MM.1S (cell line): ENCODE measurements at regions not wholly inside any gene's neighbourhood (a gene's known extent, or its start where the extent isn't known, plus 50 kb on each side); places are given as distances from the start of the nearest gene placed in this dataset.

Experiments used
- DNase-seq: peaks from one replicate; pipeline ENCODE4 v3.0.0-alpha.2; 2015
- H2AFZ ChIP-seq: fragments of 300-600 bp; sonication (generic); 2 replicates; pipeline ENCODE4 v1.6.0; 2016; ENCODE audit warnings: antibody characterized with exemption, low read length
- H3F3A ChIP-seq: fragments of 300-600 bp; sonication (generic); 2 replicates; pipeline ENCODE4 v1.6.1; 2016; ENCODE audit warnings: mild to moderate bottlenecking, antibody characterized with exemption, low read length, moderate library complexity, mixed read lengths; ENCODE audit not compliant: insufficient read depth
- H3K27ac ChIP-seq: fragments of 300-600 bp; sonication (generic); 2 replicates; pipeline ENCODE4 v1.5.1; 2016; ENCODE audit warnings: mild to moderate bottlenecking, low read length
- H3K27me3 ChIP-seq: fragments of 300-600 bp; sonication (generic); replicated peaks from 2 replicates; pipeline ENCODE4 v1.6.0; 2016; ENCODE audit warnings: low read length; ENCODE audit not compliant: insufficient read depth
- H3K36me3 ChIP-seq: fragments of 300-600 bp; sonication (generic); replicated peaks from 2 replicates; pipeline ENCODE4 v1.6.1; 2016; ENCODE audit warnings: mild to moderate bottlenecking, low read length, mixed read lengths; ENCODE audit not compliant: insufficient read depth
- H3K4me1 ChIP-seq: fragments of 300-600 bp; sonication (generic); 2 replicates; pipeline ENCODE4 v1.6.1; 2016; ENCODE audit warnings: low read length, mixed read lengths
- H3K4me2 ChIP-seq: fragments of 300-600 bp; sonication (generic); 2 replicates; pipeline ENCODE4 v1.6.0; 2016; ENCODE audit warnings: low read depth, low read length
- H3K4me3 ChIP-seq: fragments of 300-600 bp; sonication (generic); 2 replicates; pipeline ENCODE4 v1.5.1; 2016; ENCODE audit warnings: low read length, mixed read lengths
- H3K79me2 ChIP-seq: fragments of 300-600 bp; sonication (generic); 2 replicates; pipeline ENCODE4 v1.6.1; 2016; ENCODE audit warnings: mixed run types, low read length, mixed read lengths
- H3K9ac ChIP-seq: fragments of 300-600 bp; sonication (generic); 2 replicates; pipeline ENCODE4 v1.6.1; 2016; ENCODE audit warnings: low read length, mixed read lengths
- H3K9me2 ChIP-seq: fragments of 300-600 bp; sonication (generic); replicated peaks from 2 replicates; pipeline ENCODE4 v1.6.1; 2016; ENCODE audit warnings: mild to moderate bottlenecking, low read length, mixed read lengths; ENCODE audit not compliant: insufficient read depth
- H3K9me3 ChIP-seq: fragments of 300-600 bp; sonication (generic); replicated peaks from 2 replicates; pipeline ENCODE4 v1.6.1; 2016; ENCODE audit warnings: mild to moderate bottlenecking, low read length, mixed read lengths; ENCODE audit not compliant: insufficient read depth
- H4K20me1 ChIP-seq: fragments of 300-600 bp; sonication (generic); 2 replicates; pipeline ENCODE4 v1.6.1; 2016; ENCODE audit warnings: mild to moderate bottlenecking, low read length, moderate library complexity, mixed read lengths; ENCODE audit not compliant: insufficient read depth
- CTCF ChIP-seq: fragments of 300-600 bp; sonication (generic); IDR thresholded peaks from 2 replicates; pipeline ENCODE4 v1.5.1; 2016; ENCODE audit warnings: antibody characterized with exemption, low read length, mixed read lengths
- EZH2 ChIP-seq: fragments of 300-600 bp; sonication (generic); optimal IDR thresholded peaks from 2 replicates; pipeline ENCODE3; 2017; ENCODE audit warnings: low read depth, mild to moderate bottlenecking, antibody characterized with exemption, low read length, mixed read lengths
- EZH2phosphoT487 ChIP-seq: fragments of 300-600 bp; sonication (generic); IDR thresholded peaks from 2 replicates; pipeline ENCODE4 v1.6.1; 2018; ENCODE audit warnings: antibody characterized with exemption, low read length

GRCh38 chr7:42431873-42432272 is 194.9 kb upstream of the GLI3 start:
- Histone ChIP-seq H3F3A (no peaks in the 10 kb centered on the region), H3K9me3 (no peaks in the 10 kb centered on the region), H3K27me3 (no peaks in the 10 kb centered on the region), H3K9me2 (no peaks in the 10 kb centered on the region), H2AFZ (no peak overlapping the region), H3K36me3 (no peaks in the 10 kb centered on the region), H3K4me3 (no peak overlapping the region), H3K27ac (no peak overlapping the region), H3K4me2 (no peak overlapping the region), H3K79me2 (no peaks in the 10 kb centered on the region), H3K4me1 (no peaks in the 10 kb centered on the region), H3K9ac (no peak overlapping the region), H4K20me1 (no peaks in the 10 kb centered on the region)
- DNase-seq: no peak
- TF ChIP-seq EZH2phosphoT487 (no peak), EZH2 (no peak), CTCF (no peak)

- H3K27me3 ChIP-seq: no peaks in the 10 kb centered on the region
Observed at GRCh38 chr7:42429339-42429738, 192.3 kb upstream of the GLI3 start.

GRCh38 chr7:42426163-42426562 is 189.2 kb upstream of the GLI3 start:
- Histone ChIP-seq H3K9me2 (no peaks in the 10 kb centered on the region), H3K27ac (no peak overlapping the region), H3K9me3 (no peaks in the 10 kb centered on the region), H3K4me1 (no peaks in the 10 kb centered on the region), H3K36me3 (no peaks in the 10 kb centered on the region), H3K9ac (no peak overlapping the region), H3K79me2 (no peaks in the 10 kb centered on the region), H3F3A (no peaks in the 10 kb centered on the region), H4K20me1 (no peaks in the 10 kb centered on the region), H3K4me3 (no peak overlapping the region), H3K4me2 (no peak overlapping the region), H2AFZ (no peak overlapping the region), H3K27me3 (no peaks in the 10 kb centered on the region)
- TF ChIP-seq EZH2 (no peak), EZH2phosphoT487 (no peak), CTCF (no peak)
- DNase-seq: no peak

More at GRCh38 chr7:42429339-42429738, 192.3 kb upstream of the GLI3 start:
- no peaks in the 10 kb centered on the region for H3K9me2 ChIP-seq
- DNase-seq: no peak
- H3K36me3 ChIP-seq: no peaks in the 10 kb centered on the region
- H3K9ac ChIP-seq: no peak overlapping the region
- no peak overlapping the region for H3K27ac ChIP-seq
- H3K4me2 ChIP-seq: no peak overlapping the region
- no peaks in the 10 kb centered on the region for H3K9me3 ChIP-seq
- no peaks in the 10 kb centered on the region for H3F3A ChIP-seq
- TF ChIP-seq EZH2phosphoT487 (no peak), EZH2 (no peak), CTCF (no peak)
- no peak overlapping the region for H2AFZ ChIP-seq
- no peaks in the 10 kb centered on the region for H3K4me1 ChIP-seq
- no peak overlapping the region for H3K4me3 ChIP-seq
- no peaks in the 10 kb centered on the region for H3K79me2 ChIP-seq
- H4K20me1 ChIP-seq: no peaks in the 10 kb centered on the region
